MM.1S (cell line): ENCODE measurements at regions not wholly inside any gene's neighbourhood (a gene's known extent, or its start where the extent isn't known, plus 50 kb on each side); places are given as distances from the start of the nearest gene placed in this dataset.

ENCODE experiments used
- EZH2 ChIP-seq: fragments of 300-600 bp; sonication (generic); optimal IDR thresholded peaks from 2 replicates; pipeline ENCODE3; 2017; ENCODE audit warnings: low read depth, mild to moderate bottlenecking, antibody characterized with exemption, low read length, mixed read lengths
- EZH2phosphoT487 ChIP-seq: fragments of 300-600 bp; sonication (generic); IDR thresholded peaks from 2 replicates; pipeline ENCODE4 v1.6.1; 2018; ENCODE audit warnings: antibody characterized with exemption, low read length
- TF ChIP-seq, protein P1 (sequence below): fragments of 300-600 bp; sonication (generic); IDR thresholded peaks from 2 replicates; pipeline ENCODE4 v1.5.1; 2016; ENCODE audit warnings: antibody characterized with exemption, low read length, mixed read lengths

DNA sequence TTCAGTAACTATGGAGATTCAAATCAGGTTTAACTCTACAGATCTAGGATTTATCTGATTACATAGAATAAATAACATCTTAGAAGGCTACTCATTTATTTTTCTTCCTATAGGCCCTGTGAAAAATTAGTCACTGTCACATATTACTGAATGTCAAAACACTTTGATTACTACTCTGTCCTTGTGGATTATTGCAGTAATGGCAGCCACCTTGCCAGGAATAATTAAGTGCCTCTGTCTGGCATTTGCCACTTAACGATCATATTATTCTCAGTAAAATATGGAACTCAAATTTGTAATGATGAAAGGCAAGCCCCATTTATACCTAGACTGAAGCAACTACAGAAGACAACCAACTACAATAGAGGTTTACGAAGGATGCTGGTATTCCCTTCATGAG is 596.3 kb upstream of the ARPP21 start:
- TF ChIP-seq, protein P1, sequence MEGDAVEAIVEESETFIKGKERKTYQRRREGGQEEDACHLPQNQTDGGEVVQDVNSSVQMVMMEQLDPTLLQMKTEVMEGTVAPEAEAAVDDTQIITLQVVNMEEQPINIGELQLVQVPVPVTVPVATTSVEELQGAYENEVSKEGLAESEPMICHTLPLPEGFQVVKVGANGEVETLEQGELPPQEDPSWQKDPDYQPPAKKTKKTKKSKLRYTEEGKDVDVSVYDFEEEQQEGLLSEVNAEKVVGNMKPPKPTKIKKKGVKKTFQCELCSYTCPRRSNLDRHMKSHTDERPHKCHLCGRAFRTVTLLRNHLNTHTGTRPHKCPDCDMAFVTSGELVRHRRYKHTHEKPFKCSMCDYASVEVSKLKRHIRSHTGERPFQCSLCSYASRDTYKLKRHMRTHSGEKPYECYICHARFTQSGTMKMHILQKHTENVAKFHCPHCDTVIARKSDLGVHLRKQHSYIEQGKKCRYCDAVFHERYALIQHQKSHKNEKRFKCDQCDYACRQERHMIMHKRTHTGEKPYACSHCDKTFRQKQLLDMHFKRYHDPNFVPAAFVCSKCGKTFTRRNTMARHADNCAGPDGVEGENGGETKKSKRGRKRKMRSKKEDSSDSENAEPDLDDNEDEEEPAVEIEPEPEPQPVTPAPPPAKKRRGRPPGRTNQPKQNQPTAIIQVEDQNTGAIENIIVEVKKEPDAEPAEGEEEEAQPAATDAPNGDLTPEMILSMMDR = no peak
- TF ChIP-seq EZH2phosphoT487 (no peak), EZH2 (no peak)
